HepG2 (cell line): ENCODE measurements at regions not wholly inside any gene's neighbourhood (a gene's known extent, or its start where the extent isn't known, plus 50 kb on each side); places are given as distances from the start of the nearest gene placed in this dataset.

Experiments used
- EZH2 ChIP-seq: conservative IDR thresholded peaks from 2 replicates; pipeline ENCODE4 v1.6.1; 2012; ENCODE audit warnings: mild to moderate bottlenecking, low read depth, low read length, moderate library complexity
- FOXC1 ChIP-seq: sonication (generic); formaldehyde crosslinking; IDR thresholded peaks from 2 replicates; pipeline ENCODE4 v1.8.0; 2022; ENCODE audit warnings: mild to moderate bottlenecking, missing genetic modification reagents, borderline replicate concordance
- FOXM1 ChIP-seq: sonication (generic); formaldehyde crosslinking; IDR thresholded peaks from 2 replicates; pipeline ENCODE4 v1.5.0; 2020; ENCODE audit warnings: missing genetic modification reagents
- NFE2L2 ChIP-seq: fragments of 150-350 bp; IDR thresholded peaks from 2 replicates; pipeline ENCODE4 v1.6.1; 2014; ENCODE audit warnings: low read length
- NR1H2 ChIP-seq: sonication (generic); formaldehyde crosslinking; IDR thresholded peaks from 2 replicates; pipeline ENCODE4 v1.8.1; 2022; ENCODE audit warnings: low read depth, missing genetic modification reagents, borderline replicate concordance
- SETDB1 ChIP-seq: sonication (generic); formaldehyde crosslinking; IDR thresholded peaks from 2 replicates; pipeline ENCODE4 v1.5.1; 2020; ENCODE audit warnings: missing genetic modification reagents, mild to moderate bottlenecking, borderline replicate concordance
- U2AF1 ChIP-seq: fragments of 200-400 bp; formaldehyde crosslinking; optimal IDR thresholded peaks from 2 replicates; pipeline ENCODE3; 2017; ENCODE audit warnings: mild to moderate bottlenecking, low read depth, low read length
- ZBTB7B ChIP-seq: sonication (generic); formaldehyde crosslinking; IDR thresholded peaks from 2 replicates; pipeline ENCODE4 v1.4.0; 2020; ENCODE audit warnings: missing genetic modification reagents
- TF ChIP-seq, protein P1 (sequence below): sonication (generic); formaldehyde crosslinking; IDR thresholded peaks from 2 replicates; pipeline ENCODE4 v1.5.0; 2020; ENCODE audit warnings: mild to moderate bottlenecking, missing genetic modification reagents, moderate library complexity

DNA sequence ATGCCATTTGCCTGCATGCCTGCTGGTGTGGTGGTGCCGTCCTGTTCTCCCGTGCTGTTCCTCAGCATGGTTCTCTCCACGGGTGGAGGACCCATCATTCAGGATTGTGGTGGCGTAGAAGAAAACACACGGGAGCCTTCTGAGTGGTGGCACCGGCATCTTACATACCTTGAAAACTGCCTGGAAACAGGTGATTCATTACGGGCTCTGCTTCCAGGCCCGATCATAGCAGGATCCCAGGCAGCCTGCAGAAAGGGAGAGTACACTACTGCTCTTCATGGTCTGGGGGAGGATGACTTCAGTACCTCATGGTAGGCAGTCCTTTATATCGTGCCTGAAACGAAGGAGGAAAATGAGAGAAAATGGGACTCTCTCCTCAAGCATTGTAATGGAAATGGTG is 66.6 kb upstream of the KCNA5 start:
- TF ChIP-seq NR1H2 (CRISPR knock-in tag) (no peak), ZBTB7B (CRISPR knock-in tag) (no peak), U2AF1 (no peak), FOXM1 (CRISPR knock-in tag) (no peak), SETDB1 (CRISPR knock-in tag) (no peak), NFE2L2 (no peak), FOXC1 (CRISPR knock-in tag) (no peak), EZH2 (no peak)
- TF ChIP-seq, protein P1, sequence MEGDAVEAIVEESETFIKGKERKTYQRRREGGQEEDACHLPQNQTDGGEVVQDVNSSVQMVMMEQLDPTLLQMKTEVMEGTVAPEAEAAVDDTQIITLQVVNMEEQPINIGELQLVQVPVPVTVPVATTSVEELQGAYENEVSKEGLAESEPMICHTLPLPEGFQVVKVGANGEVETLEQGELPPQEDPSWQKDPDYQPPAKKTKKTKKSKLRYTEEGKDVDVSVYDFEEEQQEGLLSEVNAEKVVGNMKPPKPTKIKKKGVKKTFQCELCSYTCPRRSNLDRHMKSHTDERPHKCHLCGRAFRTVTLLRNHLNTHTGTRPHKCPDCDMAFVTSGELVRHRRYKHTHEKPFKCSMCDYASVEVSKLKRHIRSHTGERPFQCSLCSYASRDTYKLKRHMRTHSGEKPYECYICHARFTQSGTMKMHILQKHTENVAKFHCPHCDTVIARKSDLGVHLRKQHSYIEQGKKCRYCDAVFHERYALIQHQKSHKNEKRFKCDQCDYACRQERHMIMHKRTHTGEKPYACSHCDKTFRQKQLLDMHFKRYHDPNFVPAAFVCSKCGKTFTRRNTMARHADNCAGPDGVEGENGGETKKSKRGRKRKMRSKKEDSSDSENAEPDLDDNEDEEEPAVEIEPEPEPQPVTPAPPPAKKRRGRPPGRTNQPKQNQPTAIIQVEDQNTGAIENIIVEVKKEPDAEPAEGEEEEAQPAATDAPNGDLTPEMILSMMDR (CRISPR knock-in tag) = no peak
